OCI-LY7 (cell line): ENCODE measurements at regions not wholly inside any gene's neighbourhood (a gene's known extent, or its start where the extent isn't known, plus 50 kb on each side); places are given as distances from the start of the nearest gene placed in this dataset.

Experiments
- CTCF ChIP-seq: fragments of 200-600 bp; sonication (generic); conservative IDR thresholded peaks from 2 replicates; pipeline ENCODE4 v1.5.1; 2014; ENCODE audit warnings: mild to moderate bottlenecking, antibody characterized with exemption, low read length, moderate library complexity, mixed read lengths
- EZH2phosphoT487 ChIP-seq: fragments of 200-600 bp; sonication (generic); IDR thresholded peaks from 2 replicates; pipeline ENCODE4 v1.6.1; 2018; ENCODE audit warnings: low read depth, borderline replicate concordance, mild to moderate bottlenecking, mixed run types, antibody characterized with exemption, low read length, moderate library complexity, mixed read lengths

DNA sequence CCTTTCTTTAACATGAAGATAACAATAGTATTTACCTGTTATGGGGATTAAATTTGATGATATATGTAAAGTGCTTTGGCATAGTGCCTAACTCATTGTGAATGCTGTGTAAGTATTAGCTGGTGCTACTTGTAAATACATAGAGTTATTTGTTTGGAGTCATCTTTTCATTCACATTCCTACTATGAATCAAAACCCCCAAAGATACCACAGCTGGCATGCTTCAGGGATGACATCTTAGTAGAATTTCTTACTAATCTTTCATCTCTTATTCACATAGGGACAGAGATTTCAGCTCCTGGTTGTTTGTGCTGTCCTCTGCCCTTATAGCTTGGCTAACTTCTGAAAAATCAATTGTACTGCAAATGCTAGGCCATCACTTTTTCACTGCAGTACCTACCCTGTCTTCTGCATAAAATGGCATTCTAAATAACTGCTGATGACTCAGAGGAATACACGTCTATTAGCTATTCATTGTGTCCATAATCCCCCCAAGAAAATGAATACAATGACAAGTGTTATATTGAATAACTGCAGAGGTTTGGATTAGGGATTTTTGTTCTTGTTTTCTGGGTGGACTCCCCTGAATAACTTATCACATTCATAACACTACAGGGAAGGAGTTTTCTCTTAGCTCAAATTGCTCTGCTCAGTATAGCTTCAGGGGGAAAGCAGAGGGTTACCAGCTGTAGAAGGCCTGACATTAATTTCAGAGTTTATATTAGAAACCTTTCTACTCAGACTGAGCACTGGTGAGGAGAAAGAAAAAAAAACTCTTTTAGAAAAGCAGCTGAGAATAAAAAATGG, 192.2 kb upstream of the C9orf72 start:
- TF ChIP-seq CTCF = no peak
- TF ChIP-seq EZH2phosphoT487 = no peak
